HG02973 (cell line): ENCODE measurements at regions not wholly inside any gene's neighbourhood (a gene's known extent, or its start where the extent isn't known, plus 50 kb on each side); places are given as distances from the start of the nearest gene placed in this dataset.

Experiments used
- ATAC-seq: cut with Tn5 transposase; IDR thresholded peaks from one replicate; pipeline ENCODE4 v1.9.1; 2021; ENCODE audit warnings: moderate library complexity; ENCODE audit not compliant: unreplicated experiment

- ATAC-seq: no peak
Observed at GRCh38 chr3:102176333-102177050, 258.3 kb upstream of the ZPLD1 start.

DNA sequence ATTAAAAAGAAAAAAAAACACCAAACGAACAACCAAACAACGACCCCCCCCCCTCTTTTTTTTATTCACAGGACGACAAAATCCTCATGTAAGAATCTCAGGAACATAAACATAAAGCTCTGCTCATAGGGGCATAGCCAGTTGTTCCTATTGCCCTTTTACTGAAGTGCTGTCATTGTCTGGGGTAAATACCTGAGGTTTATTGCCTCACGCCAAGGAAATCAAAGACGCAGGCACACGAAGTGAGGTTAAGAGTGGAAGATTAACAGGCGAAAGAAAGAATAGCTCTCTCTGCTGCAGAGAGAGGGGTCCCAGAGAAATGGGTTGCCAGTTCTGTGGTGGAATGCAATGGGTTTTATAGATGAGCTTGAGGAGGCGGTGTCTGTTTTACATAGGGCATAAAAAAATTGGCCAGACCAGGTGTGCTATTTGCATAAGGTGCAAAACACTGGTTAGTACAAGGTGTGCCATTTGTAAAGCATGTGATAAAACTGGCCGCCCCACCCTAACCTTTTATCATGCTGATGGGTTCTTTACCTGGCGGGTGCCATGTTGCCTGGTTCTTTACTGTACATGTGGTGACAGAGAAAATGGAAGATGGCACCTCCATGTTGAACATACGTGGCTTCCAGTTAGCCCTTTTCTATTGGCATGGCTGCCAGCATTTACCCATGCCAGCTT lies 257.6 kb upstream of the ZPLD1 start:
- no peak for ATAC-seq

DNA sequence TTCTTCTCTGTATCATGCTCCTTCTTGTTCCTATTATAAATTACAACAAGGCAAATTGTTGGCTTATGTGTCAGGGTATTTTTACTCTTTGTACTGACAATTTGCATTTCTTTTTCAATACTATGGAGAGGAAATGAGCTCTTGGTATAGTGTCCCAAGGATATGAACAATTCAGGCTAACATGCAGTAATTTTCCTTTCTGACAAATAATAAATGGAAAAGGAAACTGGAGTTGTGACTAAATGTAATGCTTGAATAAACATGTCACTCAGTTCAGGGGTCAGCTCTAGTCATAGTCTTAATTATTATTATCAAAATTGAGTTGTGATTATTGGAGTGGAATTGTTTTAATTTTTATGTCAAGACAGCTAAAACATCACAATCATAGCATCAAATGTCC lies 256.0 kb upstream of the ZPLD1 start:
- no peak for ATAC-seq

- ATAC-seq: peak; percentile 50
Observed at GRCh38 chr3:102179326-102180177, 255.3 kb upstream of the ZPLD1 start.

DNA sequence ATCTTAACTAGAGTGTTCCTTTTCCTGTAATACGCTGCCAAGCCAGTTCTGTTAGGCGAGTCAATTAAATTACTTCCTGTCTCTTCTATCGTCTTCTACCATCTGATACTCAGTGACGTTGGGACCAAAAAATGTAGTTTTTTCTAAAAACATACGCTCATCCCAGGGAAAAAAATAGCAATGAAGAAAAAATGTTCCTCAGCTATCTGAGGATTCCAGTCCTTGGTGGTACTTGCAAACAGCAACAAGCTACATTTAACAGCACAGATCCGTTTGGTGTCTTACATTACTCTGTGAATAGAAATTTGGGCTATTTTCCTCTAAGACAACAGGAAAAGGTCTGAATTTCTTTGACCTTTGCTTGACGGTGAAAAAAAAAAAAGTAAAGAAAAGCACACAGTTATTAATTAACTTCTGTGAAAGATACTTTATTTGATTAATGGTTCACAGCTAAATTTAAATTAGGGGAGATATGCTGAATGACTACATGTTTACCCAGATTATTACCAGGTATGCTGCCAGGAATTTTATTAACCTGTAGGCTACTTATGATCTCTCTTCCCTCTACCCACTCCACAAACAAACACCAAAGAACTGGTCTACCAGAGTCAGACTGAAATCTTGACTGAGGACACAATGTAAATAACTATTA lies 254.4 kb upstream of the ZPLD1 start:
- ATAC-seq: peak; percentile 29

- no peak for ATAC-seq
Observed at GRCh38 chr3:102181175-102181920, 253.5 kb upstream of the ZPLD1 start.

GRCh38 chr3:102182162-102182561 lies 252.7 kb upstream of the ZPLD1 start:
- no peak for ATAC-seq

DNA sequence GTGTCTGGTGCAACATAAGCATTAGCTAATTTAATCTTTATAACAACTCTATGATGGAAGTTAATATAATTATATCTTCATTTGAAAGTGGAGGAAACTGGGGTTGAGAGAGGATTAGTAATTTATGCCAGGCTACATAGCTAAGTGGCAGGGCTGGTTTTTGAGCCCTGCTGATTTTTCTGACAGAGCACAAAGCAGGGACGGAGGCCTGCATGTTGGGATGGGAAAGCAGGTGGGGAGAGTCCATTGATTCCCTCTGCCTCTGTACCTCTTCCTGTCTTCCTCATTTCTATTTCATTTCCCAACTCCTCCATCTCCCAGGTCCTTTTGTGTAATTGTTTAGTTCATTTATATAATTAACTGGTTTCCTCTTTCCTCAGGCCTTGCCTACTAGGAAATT lies 251.6 kb upstream of the ZPLD1 start:
- ATAC-seq: no peak

DNA sequence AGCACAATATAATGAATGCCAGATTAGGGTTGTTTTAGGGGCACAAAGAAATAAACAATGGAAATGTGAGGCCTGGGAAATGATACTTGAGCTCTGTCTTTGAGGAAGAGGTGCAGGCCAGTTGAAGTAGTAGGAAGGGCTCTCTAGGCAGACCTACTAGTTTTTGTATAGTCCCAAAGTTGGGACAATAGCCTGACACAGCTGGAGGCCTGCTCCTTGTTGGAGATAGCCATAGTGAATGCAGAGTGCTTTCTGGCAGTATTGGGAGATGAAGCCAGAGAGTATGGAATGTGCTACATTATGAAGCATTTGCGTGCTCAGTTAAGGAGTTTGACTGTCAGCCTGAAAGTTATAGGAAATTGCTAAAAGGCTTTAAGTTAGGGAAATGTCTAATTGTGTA lies 251.2 kb upstream of the ZPLD1 start:
- ATAC-seq: no peak

DNA sequence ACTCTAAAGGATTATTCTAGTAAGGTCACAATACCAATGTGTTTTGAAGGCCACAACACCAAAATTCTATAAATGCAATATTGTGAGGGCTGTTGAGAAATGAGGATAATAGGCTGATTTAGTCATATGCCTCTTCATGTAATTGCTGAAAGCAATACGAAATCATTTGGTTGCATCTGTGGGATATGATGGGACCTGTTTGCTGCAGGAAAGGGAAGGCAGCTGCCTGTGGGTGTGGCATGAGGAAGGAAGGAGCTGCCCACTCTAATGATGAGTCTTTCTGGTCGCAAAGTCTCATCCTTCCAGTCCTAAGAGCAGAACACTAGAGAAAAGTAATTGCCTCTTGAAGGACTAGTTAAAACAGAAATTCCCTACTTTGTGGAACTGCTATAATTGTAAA lies 245.3 kb upstream of the ZPLD1 start:
- ATAC-seq: no peak

DNA sequence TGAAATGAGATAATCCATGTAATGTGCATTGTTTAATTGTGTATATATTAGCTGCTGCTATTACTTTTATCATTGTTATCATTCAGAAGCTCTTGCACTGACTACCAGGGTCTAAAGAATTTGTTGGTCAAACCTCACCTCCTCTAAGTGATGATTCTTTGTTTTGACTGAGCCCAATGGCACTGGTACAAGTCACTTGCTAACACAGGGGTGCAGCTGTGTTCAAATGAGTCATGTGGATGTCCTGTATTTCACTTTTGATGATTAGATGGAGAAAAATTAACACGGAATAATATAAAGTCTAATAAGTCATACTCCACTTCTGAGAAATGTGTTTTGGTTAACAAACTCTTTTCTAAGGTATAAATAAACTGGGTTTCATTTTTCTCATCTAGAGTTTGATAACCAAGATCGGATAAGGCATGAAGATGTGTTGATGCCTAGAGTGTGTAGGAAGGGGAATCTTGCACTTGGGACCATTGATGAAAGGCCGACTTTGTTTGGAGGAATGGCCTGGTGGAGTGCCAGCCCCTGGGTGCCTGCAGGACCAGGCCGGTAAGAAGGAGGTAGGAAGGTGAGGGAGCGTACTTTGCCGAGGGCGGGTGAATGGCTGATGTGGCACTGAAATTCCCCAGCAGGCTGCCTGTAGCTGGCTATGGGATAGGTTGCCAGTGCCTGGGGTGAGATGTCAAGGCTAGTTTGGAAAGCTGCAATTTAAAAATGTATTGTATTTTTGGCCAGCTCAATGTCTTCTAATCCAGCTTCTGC lies 244.7 kb upstream of the ZPLD1 start:
- no peak for ATAC-seq

DNA sequence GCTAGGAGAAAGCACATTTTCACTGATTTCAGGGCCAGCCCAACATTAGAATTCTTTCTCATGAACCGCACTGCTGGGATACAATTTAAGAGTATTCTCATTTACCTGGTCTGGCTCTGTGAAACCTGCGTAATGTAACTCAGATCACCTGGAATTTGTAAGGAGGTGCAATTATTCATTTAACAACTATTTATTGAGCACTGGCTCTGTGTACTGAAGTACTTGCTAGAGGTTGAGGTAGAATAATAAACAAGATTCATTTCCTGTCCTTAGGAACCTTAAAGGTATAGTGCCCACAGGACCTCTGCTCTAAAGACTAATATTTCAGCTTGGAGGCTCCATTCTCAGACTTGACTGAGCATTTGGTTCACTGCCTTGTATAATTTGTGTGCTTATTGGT lies 242.2 kb upstream of the ZPLD1 start:
- ATAC-seq: no peak

DNA sequence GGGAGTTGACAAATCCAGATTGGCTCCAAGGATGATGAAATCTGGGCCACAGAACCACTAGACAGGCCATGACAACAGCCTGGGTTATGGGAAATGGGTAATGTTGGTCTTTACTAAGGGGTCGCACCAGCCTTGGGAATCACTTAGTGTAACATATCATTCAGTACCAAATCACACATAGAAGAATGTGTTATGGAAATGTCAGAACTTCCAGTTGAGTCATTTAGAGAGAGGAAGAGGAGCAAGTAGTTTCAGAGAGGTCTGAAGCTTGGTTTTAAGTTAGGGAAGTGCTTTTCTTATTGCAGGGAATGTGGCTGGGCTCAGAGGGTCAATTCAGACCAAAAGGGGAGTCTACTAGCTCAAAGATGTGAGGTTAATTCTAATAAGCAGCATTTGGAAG lies 241.6 kb upstream of the ZPLD1 start:
- ATAC-seq: no peak

DNA sequence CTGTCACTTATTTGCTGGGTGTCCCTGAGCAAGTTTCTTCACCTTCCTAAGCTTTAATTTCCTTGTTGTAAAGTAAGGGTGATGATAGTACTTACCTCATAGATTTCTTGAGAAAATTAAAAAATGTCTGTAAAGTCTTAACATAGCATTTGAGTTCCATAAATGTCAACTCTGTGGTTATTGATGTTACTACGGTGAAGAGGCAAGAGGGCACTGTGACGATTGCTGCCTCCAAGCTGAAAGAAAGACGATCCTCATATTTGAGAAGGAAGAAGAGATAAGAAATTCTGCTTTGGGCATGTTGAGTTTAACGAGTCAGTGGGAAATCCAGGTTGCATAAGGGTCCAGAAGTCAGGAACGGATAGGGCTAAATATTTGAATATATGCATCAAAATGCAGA lies 240.8 kb upstream of the ZPLD1 start:
- no peak for ATAC-seq

- ATAC-seq: no peak
Observed at GRCh38 chr3:102194760-102195159, 240.1 kb upstream of the ZPLD1 start.

GRCh38 chr3:102195198-102195948 lies 239.4 kb upstream of the ZPLD1 start:
- no peak for ATAC-seq

DNA sequence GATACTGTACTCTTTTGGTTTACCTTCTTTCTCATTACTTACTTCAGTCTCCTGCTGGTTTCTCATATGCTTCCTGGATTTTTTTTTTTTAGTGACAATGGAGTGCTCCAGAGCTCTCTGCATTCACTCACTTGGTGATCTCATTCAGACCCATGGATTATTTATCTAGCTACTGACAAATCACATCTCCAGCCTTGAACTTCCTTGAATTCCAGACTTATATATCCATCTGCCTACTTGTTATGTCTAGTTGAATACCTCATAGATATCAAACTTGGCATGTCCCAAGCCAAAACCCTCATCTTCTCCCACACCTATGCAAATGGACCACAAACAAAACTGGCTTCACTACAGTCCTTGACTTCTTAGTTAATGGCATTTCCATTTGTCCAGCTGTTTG lies 234.7 kb upstream of the ZPLD1 start:
- ATAC-seq: no peak

- no peak for ATAC-seq
Observed at GRCh38 chr3:102200560-102200959, 234.3 kb upstream of the ZPLD1 start.

GRCh38 chr3:102205647-102206046 lies 229.2 kb upstream of the ZPLD1 start:
- ATAC-seq: no peak
